Activated naive CD4-positive, alpha-beta T cell treated with anti-CD3 and anti-CD28 coated beads, Interleukin-2, amount 10 ng/mL, durations not matched to agents 7 days and 5 days (primary cell): ENCODE measurements at regions not wholly inside any gene's neighbourhood (a gene's known extent, or its start where the extent isn't known, plus 50 kb on each side); places are given as distances from the start of the nearest gene placed in this dataset.
"Not testable (repeated sequence)": the region's sequence is repeated elsewhere in the genome, so short reads cannot be mapped to it uniquely, and the experiment has no call there.

ENCODE experiments used
- CTCF ChIA-PET: fragments of 350-600 bp; sonication (Branson Sonifier 250); formaldehyde crosslinking; loops from one replicate; lab custom pipeline; 2021; ENCODE audit warnings: antibody characterized with exemption; lab: Charles Lee
- DNase-seq: peaks from one replicate; pipeline ENCODE4 v3.0.0-alpha.2; 2020
- H3K27ac Mint-ChIP-seq: one replicate; pipeline ENCODE4 v1.8.0; 2021; ENCODE audit warnings: mild to moderate bottlenecking, moderate library complexity, mixed read lengths
- H3K27me3 Mint-ChIP-seq: one replicate; pipeline ENCODE4 v1.8.0; 2021; ENCODE audit warnings: mild to moderate bottlenecking, mixed read lengths
- H3K36me3 Mint-ChIP-seq: one replicate; pipeline ENCODE4 v1.8.0; 2021; ENCODE audit warnings: mixed read lengths
- H3K4me1 Mint-ChIP-seq: one replicate; pipeline ENCODE4 v1.8.0; 2021; ENCODE audit warnings: mixed read lengths
- H3K4me3 Mint-ChIP-seq: one replicate; pipeline ENCODE4 v1.8.0; 2021; ENCODE audit warnings: mild to moderate bottlenecking, moderate library complexity, mixed read lengths
- H3K9me3 Mint-ChIP-seq: one replicate; pipeline ENCODE4 v1.8.0; 2021; ENCODE audit warnings: mixed read lengths

DNA sequence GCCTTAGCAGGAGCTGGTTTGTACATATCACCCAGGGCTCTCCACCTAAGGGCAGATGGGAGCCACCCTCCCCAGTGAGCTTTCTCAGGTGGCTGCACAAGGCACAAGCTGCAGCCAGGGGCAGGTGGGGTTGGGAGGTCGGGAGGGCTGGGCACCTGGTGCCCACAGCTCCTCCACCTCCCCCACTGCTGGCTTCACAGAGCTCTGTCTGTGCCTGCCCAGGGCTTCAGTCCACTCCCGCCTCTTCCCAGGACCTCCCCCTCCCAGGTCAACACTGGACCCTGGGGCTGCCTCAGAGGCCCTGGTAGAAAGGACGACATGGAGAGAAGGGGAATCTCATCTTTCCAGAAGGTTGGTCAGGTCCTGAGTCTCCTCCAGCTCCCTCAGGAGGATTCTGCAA lies 55.6 kb upstream of the GOLGA6L6 start:
- DNase-seq, H3K4me1 Mint-ChIP-seq, H3K36me3 Mint-ChIP-seq, H3K4me3 Mint-ChIP-seq, H3K9me3 Mint-ChIP-seq, CTCF ChIA-PET, H3K27me3 Mint-ChIP-seq, H3K27ac Mint-ChIP-seq: not testable (repeated sequence)

DNA sequence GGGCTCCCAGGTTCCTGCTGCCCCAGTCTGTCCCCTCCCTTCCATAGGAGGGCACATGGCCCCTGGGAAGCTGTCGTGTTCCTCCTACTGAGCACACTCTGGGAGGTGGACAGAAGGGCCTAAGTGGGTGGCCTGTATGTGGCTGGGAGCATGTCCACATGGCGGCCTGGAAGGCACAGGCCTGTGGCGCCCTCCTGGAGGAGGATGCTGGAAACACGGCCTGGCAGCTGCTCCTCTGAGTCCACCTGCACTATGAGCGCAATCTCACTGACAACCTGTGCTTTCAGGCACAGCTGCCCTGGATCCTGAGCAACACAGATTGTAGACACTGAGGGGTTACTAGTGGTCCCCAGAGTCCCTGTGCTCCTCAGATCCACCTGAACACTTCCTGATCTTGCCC lies 52.6 kb upstream of the GOLGA6L6 start:
- DNase-seq, H3K4me3 Mint-ChIP-seq, H3K9me3 Mint-ChIP-seq, H3K27me3 Mint-ChIP-seq, CTCF ChIA-PET, H3K4me1 Mint-ChIP-seq, H3K36me3 Mint-ChIP-seq, H3K27ac Mint-ChIP-seq: not testable (repeated sequence)

DNA sequence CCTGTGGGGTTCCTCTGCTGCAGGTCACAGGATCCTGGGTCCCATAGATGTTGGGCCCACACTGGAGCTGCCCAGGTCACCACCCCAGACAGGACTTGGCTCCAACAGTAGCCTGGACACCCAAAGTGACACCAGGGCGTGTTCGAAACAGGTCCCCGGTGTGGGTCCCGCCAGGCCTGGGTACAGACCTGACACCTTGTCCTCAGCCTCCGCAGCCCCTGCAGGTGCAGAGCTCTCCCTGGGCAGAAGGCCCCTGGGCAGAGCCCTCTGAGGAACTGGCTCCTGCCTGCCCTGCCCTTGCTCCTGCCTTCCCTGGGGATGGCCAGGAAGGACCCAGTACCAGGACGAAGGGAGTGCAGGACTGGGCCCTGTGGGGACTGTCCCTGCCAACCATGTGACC lies 50.3 kb upstream of the GOLGA6L6 start:
- H3K4me3 Mint-ChIP-seq, DNase-seq, H3K4me1 Mint-ChIP-seq, H3K27ac Mint-ChIP-seq, H3K9me3 Mint-ChIP-seq, CTCF ChIA-PET, H3K27me3 Mint-ChIP-seq, H3K36me3 Mint-ChIP-seq: not testable (repeated sequence)
